Skeletal muscle tissue (tissue), 3 donors: ENCODE measurements at regions not wholly inside any gene's neighbourhood (a gene's known extent, or its start where the extent isn't known, plus 50 kb on each side); places are given as distances from the start of the nearest gene placed in this dataset.
"Not testable (repeated sequence)": the region's sequence is repeated elsewhere in the genome, so short reads cannot be mapped to it uniquely, and the experiment has no call there.

Source experiments
- H3K27ac ChIP-seq: one replicate; pipeline ENCODE4 v1.7.0; 2013; ENCODE audit warnings: mild to moderate bottlenecking, low read depth, low read length, inconsistent platforms
- H3K27me3 ChIP-seq, 3 donors: one replicate each; pipeline ENCODE4 v1.7.0; 2013; ENCODE audit warnings: low read length in 3 of 3; ENCODE audit not compliant: control insufficient read depth in 3 of 3, insufficient read depth in 3 of 3
- H3K36me3 ChIP-seq, 3 donors: one replicate each; pipeline ENCODE4 v1.7.0; 2013; ENCODE audit warnings: low read length in 3 of 3; ENCODE audit not compliant: control insufficient read depth in 3 of 3, insufficient read depth in 3 of 3
- H3K4me1 ChIP-seq, 3 donors: one replicate each; pipeline ENCODE4 v1.7.0; 2013; ENCODE audit warnings: low read length in 3 of 3, mild to moderate bottlenecking in 3 of 3; ENCODE audit not compliant: control insufficient read depth in 3 of 3, insufficient read depth in 3 of 3
- H3K4me3 ChIP-seq, 3 donors: one replicate each; pipeline ENCODE4 v1.7.0; 2013; ENCODE audit warnings: low read length in 3 of 3
- H3K9ac ChIP-seq, 3 donors: one replicate each; pipeline ENCODE4 v1.7.0; 2013; ENCODE audit warnings: low read length in 3 of 3, mild to moderate bottlenecking in 3 of 3, moderate library complexity in 2 of 3, low read depth in 1 of 3
- H3K9me3 ChIP-seq, 3 donors: one replicate each; pipeline ENCODE4 v1.7.0; 2013; ENCODE audit warnings: low read length in 3 of 3; ENCODE audit not compliant: control insufficient read depth in 3 of 3
- donor health status: Osteomylitis.

GRCh38 chr4:8719421-8719820, 126.9 kb downstream of the CPZ start:
- H3K27ac ChIP-seq = no peak overlapping the region
- no peak overlapping the region for H3K9ac ChIP-seq
- H3K9me3 ChIP-seq = peaks cover 0 to 4% (median 3%) of the 10 kb centered on the region in 3 donors
- no peaks in the 10 kb centered on the region for H3K36me3 ChIP-seq
- peaks cover 4 to 11% (median 10%) of the 10 kb centered on the region in 3 donors for H3K27me3 ChIP-seq
- H3K4me3 ChIP-seq = no peak overlapping the region
- H3K4me1 ChIP-seq = no peaks in the 10 kb centered on the region

GRCh38 chr4:8717470-8717869, 124.9 kb downstream of the CPZ start:
- not testable (repeated sequence) for H3K9ac ChIP-seq, H3K36me3 ChIP-seq, H3K9me3 ChIP-seq, H3K4me3 ChIP-seq, H3K27ac ChIP-seq, H3K27me3 ChIP-seq, H3K4me1 ChIP-seq

GRCh38 chr4:8710946-8711345, 118.4 kb downstream of the CPZ start:
- peaks cover 2 to 28% (median 19%) of the 10 kb centered on the region in 3 donors for H3K27me3 ChIP-seq
- no peaks in the 10 kb centered on the region for H3K4me1 ChIP-seq
- H3K27ac ChIP-seq = no peak overlapping the region
- peaks cover 4 to 11% (median 4%) of the 10 kb centered on the region in 3 donors for H3K9me3 ChIP-seq
- H3K4me3 ChIP-seq = no peak overlapping the region
- no peak overlapping the region for H3K9ac ChIP-seq
- H3K36me3 ChIP-seq = no peaks in the 10 kb centered on the region

DNA sequence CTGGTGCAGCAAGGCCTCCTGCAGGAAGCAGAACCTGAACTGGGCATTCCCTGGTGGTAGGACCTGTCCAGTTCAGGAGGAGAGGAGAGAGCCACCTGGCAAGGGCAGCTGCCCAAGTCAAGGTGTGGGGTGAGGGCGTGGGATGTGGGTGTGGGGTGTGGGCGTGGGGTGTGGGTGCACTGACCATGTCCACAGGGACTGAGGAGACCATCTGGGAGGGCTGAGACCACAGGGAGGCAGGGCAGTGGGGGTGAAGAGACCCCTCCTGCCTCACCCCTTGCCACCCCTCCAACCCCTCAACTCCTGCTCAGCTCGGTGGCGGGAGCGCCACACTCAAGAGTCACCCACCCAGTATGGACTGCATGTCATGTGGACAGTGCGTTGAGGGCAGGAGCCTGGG, 117.9 kb downstream of the CPZ start:
- Histone ChIP-seq H3K9ac (no peak overlapping the region), H3K4me3 (no peak overlapping the region), H3K27ac (no peak overlapping the region), H3K4me1 (no peaks in the 10 kb centered on the region), H3K36me3 (no peaks in the 10 kb centered on the region), H3K27me3 (peaks cover 2 to 33% (median 20%) of the 10 kb centered on the region in 3 donors), H3K9me3 (peaks cover 4 to 11% (median 4%) of the 10 kb centered on the region in 3 donors)

- H3K9ac ChIP-seq = no peak overlapping the region
- H3K9me3 ChIP-seq = peaks cover 4 to 9% (median 4%) of the 10 kb centered on the region in 3 donors
- H3K27me3 ChIP-seq = peaks cover 2 to 37% (median 24%) of the 10 kb centered on the region in 3 donors
- no peaks in the 10 kb centered on the region for H3K36me3 ChIP-seq
- no peak overlapping the region for H3K4me3 ChIP-seq
- H3K4me1 ChIP-seq = no peaks in the 10 kb centered on the region
- no peak overlapping the region for H3K27ac ChIP-seq
These were observed 117.3 kb downstream of the CPZ start for GRCh38 chr4:8709729-8710360.

DNA sequence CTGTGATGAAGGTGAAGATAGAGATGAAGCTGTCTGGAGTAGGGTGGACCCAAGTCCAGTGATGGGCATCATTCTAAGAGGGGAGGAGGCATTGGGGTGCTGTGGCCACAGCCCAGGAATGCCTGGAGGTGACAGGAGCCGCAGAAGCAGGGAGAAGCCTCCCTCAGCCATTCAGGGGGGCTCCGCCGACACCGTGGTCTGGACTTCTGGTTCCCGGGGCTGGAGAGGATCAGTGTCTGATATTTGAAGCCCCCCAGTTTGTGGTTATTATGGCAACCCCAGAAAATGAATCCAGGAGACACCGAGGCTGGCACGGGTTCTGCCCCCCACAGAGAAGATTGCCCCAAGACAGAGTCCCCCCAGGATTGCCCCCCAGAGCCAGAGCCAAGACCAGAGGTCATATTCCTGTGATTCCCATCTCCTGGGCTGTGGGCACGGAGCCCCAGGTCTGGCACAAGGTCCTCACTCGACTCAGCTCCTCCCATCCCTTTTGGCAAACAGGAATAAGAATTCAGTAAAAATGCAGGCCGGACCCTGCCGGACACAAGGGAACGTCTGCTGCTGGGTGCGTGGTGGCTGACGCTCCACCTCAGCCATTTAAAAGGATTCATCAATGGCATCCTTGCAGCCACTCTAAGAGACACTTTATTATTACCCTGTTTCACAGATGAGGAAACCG, 116.6 kb downstream of the CPZ start:
- Histone ChIP-seq H3K27ac (no peak overlapping the region), H3K27me3 (peaks cover 2 to 41% (median 29%) of the 10 kb centered on the region in 3 donors), H3K4me3 (no peak overlapping the region)

GRCh38 chr4:8708401-8709021, 115.9 kb downstream of the CPZ start:
- Histone ChIP-seq H3K9me3 (peaks cover 4 to 7% (median 4%) of the 10 kb centered on the region in 3 donors), H3K4me3 (no peak overlapping the region), H3K27me3 (peaks cover 2 to 48% (median 29%) of the 10 kb centered on the region in 3 donors), H3K27ac (no peak overlapping the region), H3K9ac (no peak overlapping the region), H3K4me1 (no peaks in the 10 kb centered on the region), H3K36me3 (no peaks in the 10 kb centered on the region)

More for the DNA sequence above, 116.6 kb downstream of the CPZ start:
- Histone ChIP-seq H3K9me3 (peaks cover 4 to 7% (median 4%) of the 10 kb centered on the region in 3 donors), H3K4me1 (no peaks in the 10 kb centered on the region), H3K9ac (no peak overlapping the region), H3K36me3 (no peaks in the 10 kb centered on the region)

DNA sequence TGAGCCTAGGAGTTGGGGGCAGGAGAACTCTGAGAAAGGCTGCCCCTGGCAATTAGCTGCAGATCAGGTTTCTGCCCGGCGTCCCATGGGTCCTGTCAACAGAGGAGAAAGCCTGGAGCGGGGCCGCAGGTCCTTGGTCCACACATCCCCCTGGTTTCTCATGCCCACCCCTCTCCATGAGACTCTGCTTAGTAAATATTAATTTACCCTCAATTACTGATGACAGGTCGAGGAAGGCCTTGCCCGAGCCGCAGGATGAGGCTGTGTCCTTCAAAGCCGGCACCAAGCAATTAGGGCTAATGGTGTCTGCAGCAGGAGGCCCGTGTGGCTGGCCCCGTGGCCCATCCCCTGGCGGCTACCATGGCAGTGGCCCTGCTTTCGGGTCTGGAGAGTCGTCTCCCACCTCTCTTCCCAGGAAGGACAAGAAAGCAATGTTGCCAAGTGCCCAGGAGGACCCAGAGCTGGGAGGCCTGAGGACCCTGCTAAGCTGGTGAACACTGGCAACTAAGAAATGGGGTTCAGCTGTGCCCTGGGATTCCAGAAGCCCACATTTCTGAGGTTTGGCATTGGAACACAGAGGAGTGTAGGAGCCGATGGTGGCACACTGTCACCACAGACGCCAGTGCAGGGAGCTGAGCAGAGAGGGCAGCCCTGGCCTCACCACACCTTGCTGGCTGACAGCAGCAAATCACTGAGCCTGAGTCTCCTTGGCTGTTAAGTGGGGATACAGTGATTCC, 114.6 kb downstream of the CPZ start:
- Histone ChIP-seq H3K4me3 (no peak overlapping the region), H3K9me3 (peaks cover 0 to 4% (median under 1%) of the 10 kb centered on the region in 3 donors), H3K4me1 (no peaks in the 10 kb centered on the region), H3K27ac (no peak overlapping the region), H3K27me3 (peaks cover 7 to 55% (median 41%) of the 10 kb centered on the region in 3 donors), H3K9ac (no peak overlapping the region), H3K36me3 (no peaks in the 10 kb centered on the region)

DNA sequence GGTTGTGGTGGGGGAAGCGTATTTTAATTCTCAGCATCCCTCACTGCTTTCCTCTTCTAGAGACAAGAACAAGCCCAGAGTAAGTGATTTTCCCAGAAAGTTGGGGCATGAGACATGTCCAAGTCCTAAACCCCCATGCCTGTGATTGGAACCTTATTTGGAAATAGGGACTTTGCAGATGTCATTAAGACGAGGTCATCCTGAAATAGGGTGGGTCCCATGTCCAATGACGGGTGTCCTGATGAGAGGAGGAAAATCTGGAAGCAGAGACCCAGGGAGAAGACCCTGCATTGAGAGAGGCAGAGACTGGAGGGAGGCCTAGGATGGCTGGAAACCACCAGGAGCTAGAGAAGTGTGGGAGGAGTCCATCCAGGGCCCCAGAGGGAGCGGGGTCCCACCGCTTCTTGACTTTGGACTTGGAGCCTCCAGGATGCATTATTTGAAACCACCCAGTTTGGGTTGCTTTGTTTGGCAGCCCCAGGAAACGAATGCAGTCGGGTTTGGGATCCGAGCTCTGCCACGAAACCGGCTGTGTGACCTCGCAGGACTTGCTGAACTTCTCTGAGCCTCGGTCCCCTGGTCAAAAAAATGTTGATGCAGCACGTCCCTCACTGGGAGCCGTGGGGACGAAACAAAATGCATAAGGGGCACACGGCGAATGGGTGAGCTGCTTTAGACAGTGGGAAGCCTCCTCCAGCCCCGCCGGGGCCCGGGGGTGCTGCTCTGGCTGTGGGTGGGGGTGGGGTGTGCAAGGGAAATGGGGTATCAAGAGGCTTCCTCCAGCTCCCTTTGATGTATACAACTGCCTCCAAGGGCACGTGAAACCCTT, 113.9 kb downstream of the CPZ start:
- Histone ChIP-seq H3K9me3 (peaks cover 0 to 4% (median 0%) of the 10 kb centered on the region in 3 donors), H3K27me3 (peaks cover 13 to 63% (median 47%) of the 10 kb centered on the region in 3 donors), H3K4me1 (no peaks in the 10 kb centered on the region), H3K4me3 (no peak overlapping the region), H3K36me3 (no peaks in the 10 kb centered on the region), H3K9ac (no peak overlapping the region), H3K27ac (no peak overlapping the region)
